ENCODE measurements at regions not wholly inside any gene's neighbourhood (a gene's known extent, or its start where the extent isn't known, plus 50 kb on each side); places are given as distances from the start of the nearest gene placed in this dataset.

- no peak overlapping the region for H2AFZ ChIP-seq (ENCODE audit: low read length)
Observed at GRCh38 chr5:139739150-139739974, 56.2 kb upstream of the PSD2 start.

DNA sequence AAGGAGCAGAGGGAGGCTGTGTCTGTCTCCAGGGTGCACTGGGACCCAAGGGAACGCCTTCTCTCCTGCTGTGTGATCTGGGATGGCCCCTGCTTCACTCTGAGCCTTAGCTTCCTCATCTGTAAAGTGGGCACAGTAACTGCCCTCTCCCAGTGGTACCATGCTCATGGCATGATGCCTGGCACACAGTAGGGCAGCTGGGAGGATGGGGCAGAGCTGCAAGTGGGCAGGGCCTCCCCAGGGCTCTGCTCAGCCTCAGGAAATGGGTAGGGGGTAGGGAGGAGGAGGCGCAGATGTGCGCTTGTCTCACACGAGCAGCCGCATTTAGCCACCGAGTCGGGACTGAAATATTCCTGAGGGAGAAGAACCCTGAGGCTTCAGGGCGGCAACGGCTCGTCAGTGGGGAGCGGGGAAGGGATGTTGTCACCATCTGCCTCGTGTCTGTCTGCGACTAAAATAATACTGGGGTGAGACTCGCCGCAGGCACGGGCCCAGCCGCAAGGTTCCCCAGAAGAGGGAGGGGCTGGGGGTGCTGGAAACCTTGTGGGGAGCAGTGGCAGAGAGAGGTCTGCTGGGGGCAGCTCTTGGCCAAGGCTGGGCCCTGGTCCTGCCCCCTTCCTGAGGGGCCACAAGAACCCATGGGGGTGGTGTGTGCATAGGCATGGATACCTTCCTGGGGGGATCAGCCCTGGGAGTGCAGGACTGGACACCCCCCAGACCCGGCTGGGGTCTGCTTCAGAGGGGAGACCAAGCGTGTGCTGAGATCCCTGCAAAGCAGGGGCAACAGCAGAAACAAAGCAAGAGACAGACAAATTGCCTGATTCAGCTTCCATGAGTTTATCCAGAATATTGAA is 55.2 kb upstream of the PSD2 start:
- Histone ChIP-seq H3K4me3 (ENCODE audit: low read depth, low read length, poor library complexity, severe bottlenecking) (no peak overlapping the region), H3K4me2 (ENCODE audit: low read length) (no peak overlapping the region), H2AFZ (ENCODE audit: low read length) (no peak overlapping the region), H3K9me3 (ENCODE audit: low read length) (no peaks in the 10 kb centered on the region), H3K27me3 (ENCODE audit: insufficient read depth, low read length) (no peaks in the 10 kb centered on the region), H3K27ac (ENCODE audit: low read depth, low read length, poor library complexity, severe bottlenecking) (peak overlapping the region; percentile 54), H3K79me2 (ENCODE audit: insufficient read depth, low read length) (no peaks in the 10 kb centered on the region), H3F3A (ENCODE audit: insufficient read depth, low read length) (no peaks in the 10 kb centered on the region), H3K9ac (ENCODE audit: low read length) (peak overlapping the region; percentile 6; the same call in 1 of the 2 replicates), H3K4me1 (ENCODE audit: insufficient read depth, low read length, severe bottlenecking) (peaks cover 48% of the 10 kb centered on the region), H4K20me1 (ENCODE audit: insufficient read depth, low read length) (no peaks in the 10 kb centered on the region), H3K9me2 (ENCODE audit: low read depth, low read length) (no peaks in the 10 kb centered on the region), H3K36me3 (ENCODE audit: insufficient read depth, low read length) (no peaks in the 10 kb centered on the region)
- TF ChIP-seq EZH2 (IDR thresholded peaks at IDR 0.05; ENCODE audit: borderline replicate concordance, low read length) (no peak), CTCF (IDR thresholded peaks at IDR 0.05; ENCODE audit: low read length) (no peak)

More at GRCh38 chr5:139739150-139739974, 56.2 kb upstream of the PSD2 start:
- Histone ChIP-seq H3K36me3 (ENCODE audit: insufficient read depth, low read length) (no peaks in the 10 kb centered on the region), H3F3A (ENCODE audit: insufficient read depth, low read length) (no peaks in the 10 kb centered on the region), H4K20me1 (ENCODE audit: insufficient read depth, low read length) (no peaks in the 10 kb centered on the region), H3K4me2 (ENCODE audit: low read length) (no peak overlapping the region; the same call in 1 of the 2 replicates), H3K79me2 (ENCODE audit: insufficient read depth, low read length) (no peaks in the 10 kb centered on the region), H3K9me2 (ENCODE audit: low read depth, low read length) (no peaks in the 10 kb centered on the region), H3K4me1 (ENCODE audit: insufficient read depth, low read length, severe bottlenecking) (peaks cover 38% of the 10 kb centered on the region), H3K27ac (ENCODE audit: low read depth, low read length, poor library complexity, severe bottlenecking) (peak overlapping the region; percentile 54), H3K9me3 (ENCODE audit: low read length) (no peaks in the 10 kb centered on the region), H3K9ac (ENCODE audit: low read length) (no peak overlapping the region; the same call in 1 of the 2 replicates), H3K27me3 (ENCODE audit: insufficient read depth, low read length) (no peaks in the 10 kb centered on the region), H3K4me3 (ENCODE audit: low read depth, low read length, poor library complexity, severe bottlenecking) (no peak overlapping the region)
- TF ChIP-seq CTCF (IDR thresholded peaks at IDR 0.05; ENCODE audit: low read length), result no peak
- TF ChIP-seq EZH2 (IDR thresholded peaks at IDR 0.05; ENCODE audit: borderline replicate concordance, low read length), result no peak

GRCh38 chr5:139740992-139741672 is 54.5 kb upstream of the PSD2 start:
- no peak overlapping the region; the same call in 1 of the 2 replicates for H3K9ac ChIP-seq (ENCODE audit: low read length)
- TF ChIP-seq CTCF (IDR thresholded peaks at IDR 0.05; ENCODE audit: low read length), result no peak
- no peak for TF ChIP-seq EZH2 (IDR thresholded peaks at IDR 0.05; ENCODE audit: borderline replicate concordance, low read length)
- H3K27ac ChIP-seq (ENCODE audit: low read depth, low read length, poor library complexity, severe bottlenecking), result peak overlapping the region; percentile 54
- no peak overlapping the region for H2AFZ ChIP-seq (ENCODE audit: low read length)
- no peak overlapping the region for H3K4me2 ChIP-seq (ENCODE audit: low read length)
- H3K79me2 ChIP-seq (ENCODE audit: insufficient read depth, low read length), result no peaks in the 10 kb centered on the region
- no peaks in the 10 kb centered on the region for H3K9me3 ChIP-seq (ENCODE audit: low read length)
- no peaks in the 10 kb centered on the region for H3F3A ChIP-seq (ENCODE audit: insufficient read depth, low read length)
- H4K20me1 ChIP-seq (ENCODE audit: insufficient read depth, low read length), result no peaks in the 10 kb centered on the region
- no peaks in the 10 kb centered on the region for H3K36me3 ChIP-seq (ENCODE audit: insufficient read depth, low read length)
- H3K4me1 ChIP-seq (ENCODE audit: insufficient read depth, low read length, severe bottlenecking), result peaks cover 56% of the 10 kb centered on the region
- H3K4me3 ChIP-seq (ENCODE audit: low read depth, low read length, poor library complexity, severe bottlenecking), result no peak overlapping the region
- no peaks in the 10 kb centered on the region for H3K27me3 ChIP-seq (ENCODE audit: insufficient read depth, low read length)
- H3K9me2 ChIP-seq (ENCODE audit: low read depth, low read length), result no peaks in the 10 kb centered on the region

All from OCI-LY1 (cell line).